K562 (cell line): ENCODE measurements at regions not wholly inside any gene's neighbourhood (a gene's known extent, or its start where the extent isn't known, plus 50 kb on each side); places are given as distances from the start of the nearest gene placed in this dataset.

ENCODE experiments used
- FOXP4 ChIP-seq: sonication (generic); formaldehyde crosslinking; IDR thresholded peaks from 2 replicates; pipeline ENCODE4 v1.8.0; 2022; ENCODE audit warnings: mild to moderate bottlenecking, missing genetic modification reagents, borderline replicate concordance
- MAX ChIP-seq: sonication (generic); formaldehyde crosslinking; IDR thresholded peaks from 2 replicates; pipeline ENCODE4 v1.9.0; 2022; ENCODE audit warnings: mild to moderate bottlenecking, missing genetic modification reagents
- NRF1 ChIP-seq, 2 experiments: fragments of 450-650 bp; IDR thresholded peaks in 1 of 2; conservative IDR thresholded peaks in 1 of 2; 2 replicates each; pipeline ENCODE4 v1.6.1; 2014; ENCODE audit warnings: mild to moderate bottlenecking in 2 of 2
- POLR2AphosphoS5 ChIP-seq: IDR thresholded peaks from 2 replicates; pipeline ENCODE4 v1.6.1; 2011; ENCODE audit warnings: mild to moderate bottlenecking, low read depth, low read length, moderate library complexity; ENCODE audit not compliant: control insufficient read depth, insufficient read depth
- TFE3 ChIP-seq: fragments of 450-650 bp; formaldehyde crosslinking; IDR thresholded peaks from 2 replicates; pipeline ENCODE4 v1.4.0; 2020; ENCODE audit warnings: mild to moderate bottlenecking, mixed read lengths
- ZBTB7A ChIP-seq: IDR thresholded peaks from 2 replicates; pipeline ENCODE4 v1.6.1; 2011; ENCODE audit warnings: low read depth, mild to moderate bottlenecking, low read length, moderate library complexity, borderline replicate concordance; ENCODE audit not compliant: control insufficient read depth
- ZNF121 ChIP-seq: sonication (generic); formaldehyde crosslinking; conservative IDR thresholded peaks from 2 replicates; pipeline ENCODE4 v1.8.0; 2022; ENCODE audit warnings: missing genetic modification reagents
- ZNF347 ChIP-seq: fragments of 450-650 bp; formaldehyde crosslinking; IDR thresholded peaks from 2 replicates; pipeline ENCODE4 v1.4.0; 2020; ENCODE audit warnings: low read depth, mild to moderate bottlenecking, moderate library complexity

- no peak for TF ChIP-seq MAX (CRISPR knock-in tag)
- TF ChIP-seq ZNF347: no peak
- TF ChIP-seq ZBTB7A: no peak
- TF ChIP-seq FOXP4 (CRISPR knock-in tag): no peak
- no peak for TF ChIP-seq POLR2AphosphoS5
- TF ChIP-seq NRF1 (conservative IDR thresholded peaks at IDR 0.05 in 1 of 2, IDR thresholded peaks at IDR 0.05 in 1 of 2): no peak
- no peak for TF ChIP-seq TFE3 (CRISPR knock-in tag)
- no peak for TF ChIP-seq ZNF121
Measured at GRCh38 chr2:147223119-147223518, 621.7 kb upstream of the ACVR2A start.
